ENCODE measurements at regions not wholly inside any gene's neighbourhood (a gene's known extent, or its start where the extent isn't known, plus 50 kb on each side); places are given as distances from the start of the nearest gene placed in this dataset.

DNA sequence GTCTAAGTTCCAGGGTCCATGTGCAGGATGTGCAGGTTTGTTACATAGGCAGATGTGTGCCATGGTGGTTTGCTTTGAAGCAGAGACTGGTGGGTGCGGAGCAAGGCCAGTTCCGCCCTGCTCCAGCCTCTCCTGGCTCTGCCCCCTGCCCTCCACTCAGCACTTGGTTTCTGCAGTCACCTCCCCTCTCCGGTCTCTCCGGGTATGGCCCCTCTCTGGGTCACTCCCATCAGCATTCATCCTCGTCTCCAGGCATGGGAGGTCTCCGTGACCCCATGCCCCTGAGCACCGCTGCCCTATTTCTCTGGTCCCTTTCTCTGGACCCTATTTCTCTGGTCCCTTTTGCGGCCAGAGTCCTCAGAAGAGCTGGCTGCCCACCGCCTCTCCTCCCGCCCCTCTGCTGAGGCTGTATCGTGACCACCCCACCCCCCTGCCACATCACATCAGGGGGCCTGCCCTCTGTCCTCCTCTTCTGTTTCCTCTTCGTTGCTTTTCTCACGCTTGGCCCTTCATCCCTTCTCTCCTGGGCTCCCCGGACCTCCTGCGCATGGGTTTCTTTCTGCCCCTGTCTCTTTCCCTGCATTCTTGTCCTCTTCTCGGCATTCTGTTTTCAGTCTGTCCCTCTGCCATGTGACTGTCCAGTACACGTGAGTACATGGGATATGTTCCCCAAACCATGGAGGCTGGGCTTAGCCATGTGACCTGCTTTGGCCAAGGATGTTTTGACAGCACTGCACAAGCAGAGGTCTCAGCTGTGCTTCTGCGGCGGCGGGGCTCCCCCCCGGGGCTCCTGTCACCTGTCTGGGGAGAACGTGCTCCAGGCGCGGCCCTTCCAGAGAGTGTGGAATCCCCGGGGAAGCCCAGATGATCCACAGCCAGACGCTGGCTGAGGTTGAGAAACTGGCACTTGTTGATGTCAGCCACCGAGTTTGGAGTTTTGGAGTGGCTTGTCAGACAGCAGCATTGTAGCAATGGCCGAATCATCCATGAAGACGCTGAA lies 54.4 kb upstream of the C1orf174 start:
- Histone ChIP-seq H3K79me2 (no peaks in the 10 kb centered on the region), H3K9me3 (ENCODE audit: control insufficient read depth, low read length) (no peaks in the 10 kb centered on the region), H3K9ac (no peak overlapping the region), H3K4me2 (ENCODE audit: low read length) (no peak overlapping the region), H3K36me3 (ENCODE audit: control insufficient read depth, insufficient read depth, low read length) (no peaks in the 10 kb centered on the region), H3K4me1 (no peaks in the 10 kb centered on the region), H3K27ac (no peak overlapping the region), H3K27me3 (ENCODE audit: control insufficient read depth, insufficient read depth, low read length) (peaks cover 5% of the 10 kb centered on the region), H3K4me3 (ENCODE audit: low read depth, low read length) (no peak overlapping the region), H2AFZ (no peak overlapping the region)
- TF ChIP-seq, protein P1, sequence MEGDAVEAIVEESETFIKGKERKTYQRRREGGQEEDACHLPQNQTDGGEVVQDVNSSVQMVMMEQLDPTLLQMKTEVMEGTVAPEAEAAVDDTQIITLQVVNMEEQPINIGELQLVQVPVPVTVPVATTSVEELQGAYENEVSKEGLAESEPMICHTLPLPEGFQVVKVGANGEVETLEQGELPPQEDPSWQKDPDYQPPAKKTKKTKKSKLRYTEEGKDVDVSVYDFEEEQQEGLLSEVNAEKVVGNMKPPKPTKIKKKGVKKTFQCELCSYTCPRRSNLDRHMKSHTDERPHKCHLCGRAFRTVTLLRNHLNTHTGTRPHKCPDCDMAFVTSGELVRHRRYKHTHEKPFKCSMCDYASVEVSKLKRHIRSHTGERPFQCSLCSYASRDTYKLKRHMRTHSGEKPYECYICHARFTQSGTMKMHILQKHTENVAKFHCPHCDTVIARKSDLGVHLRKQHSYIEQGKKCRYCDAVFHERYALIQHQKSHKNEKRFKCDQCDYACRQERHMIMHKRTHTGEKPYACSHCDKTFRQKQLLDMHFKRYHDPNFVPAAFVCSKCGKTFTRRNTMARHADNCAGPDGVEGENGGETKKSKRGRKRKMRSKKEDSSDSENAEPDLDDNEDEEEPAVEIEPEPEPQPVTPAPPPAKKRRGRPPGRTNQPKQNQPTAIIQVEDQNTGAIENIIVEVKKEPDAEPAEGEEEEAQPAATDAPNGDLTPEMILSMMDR (IDR thresholded peaks at IDR 0.05) = no peak

DNA sequence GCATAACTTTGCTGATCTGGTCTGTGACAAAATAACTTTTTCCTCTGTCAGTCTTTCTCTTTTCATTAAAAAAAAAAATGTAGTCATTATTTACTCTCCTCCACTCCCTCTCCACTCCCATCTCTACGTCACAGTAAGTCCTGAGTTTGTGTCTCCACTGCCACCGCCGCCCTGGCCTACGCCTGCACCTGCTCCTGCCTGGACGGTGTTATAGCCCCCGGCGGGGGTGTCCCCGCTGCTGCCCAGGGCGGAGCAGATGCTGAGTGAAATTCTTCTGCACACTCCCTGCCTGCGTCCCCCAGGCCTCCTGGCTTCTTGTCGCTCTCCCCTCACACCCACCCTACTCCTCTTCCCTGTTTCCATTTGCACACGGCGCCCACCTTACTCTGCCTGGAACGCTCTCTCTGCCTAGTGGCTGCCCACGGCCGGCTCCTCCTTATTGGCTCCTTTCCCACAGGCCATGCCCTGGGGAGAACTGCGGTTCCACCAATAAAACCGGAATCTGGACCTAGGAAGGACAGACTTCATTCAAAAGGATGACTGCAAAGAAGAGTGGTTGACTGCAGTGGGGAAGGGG lies 55.2 kb upstream of the C1orf174 start:
- Histone ChIP-seq H3K9ac (no peak overlapping the region), H3K27me3 (ENCODE audit: control insufficient read depth, insufficient read depth, low read length) (peaks cover 5% of the 10 kb centered on the region)

GRCh38 chr1:3956527-3957170 lies 56.6 kb upstream of the C1orf174 start:
- peaks cover 5% of the 10 kb centered on the region for H3K27me3 ChIP-seq (ENCODE audit: control insufficient read depth, insufficient read depth, low read length)
- no peak overlapping the region for H2AFZ ChIP-seq
- H3K27ac ChIP-seq = no peak overlapping the region
- H3K9ac ChIP-seq = no peak overlapping the region
- H3K36me3 ChIP-seq (ENCODE audit: control insufficient read depth, insufficient read depth, low read length) = no peaks in the 10 kb centered on the region
- no peak overlapping the region for H3K4me3 ChIP-seq (ENCODE audit: low read depth, low read length)
- TF ChIP-seq, protein P1 (IDR thresholded peaks at IDR 0.05) = no peak
- H3K4me1 ChIP-seq = no peaks in the 10 kb centered on the region
- H3K79me2 ChIP-seq = no peaks in the 10 kb centered on the region
- no peak overlapping the region for H3K4me2 ChIP-seq (ENCODE audit: low read length)
- no peaks in the 10 kb centered on the region for H3K9me3 ChIP-seq (ENCODE audit: control insufficient read depth, low read length)

More for the DNA sequence above, 55.2 kb upstream of the C1orf174 start:
- Histone ChIP-seq H3K36me3 (ENCODE audit: control insufficient read depth, insufficient read depth, low read length) (no peaks in the 10 kb centered on the region), H3K4me2 (ENCODE audit: low read length) (no peak overlapping the region), H3K4me3 (ENCODE audit: low read depth, low read length) (no peak overlapping the region), H3K4me1 (no peaks in the 10 kb centered on the region), H3K27ac (no peak overlapping the region), H3K9me3 (ENCODE audit: control insufficient read depth, low read length) (no peaks in the 10 kb centered on the region), H2AFZ (no peak overlapping the region), H3K79me2 (no peaks in the 10 kb centered on the region)
- TF ChIP-seq, protein P1 (IDR thresholded peaks at IDR 0.05) = no peak

- Histone ChIP-seq H3K9ac (no peak overlapping the region), H3K4me1 (no peaks in the 10 kb centered on the region), H3K9me3 (ENCODE audit: control insufficient read depth, low read length) (no peaks in the 10 kb centered on the region), H3K79me2 (no peaks in the 10 kb centered on the region), H3K36me3 (ENCODE audit: control insufficient read depth, insufficient read depth, low read length) (no peaks in the 10 kb centered on the region), H2AFZ (no peak overlapping the region), H3K27ac (no peak overlapping the region), H3K27me3 (ENCODE audit: control insufficient read depth, insufficient read depth, low read length) (peaks cover 5% of the 10 kb centered on the region), H3K4me3 (ENCODE audit: low read depth, low read length) (no peak overlapping the region), H3K4me2 (ENCODE audit: low read length) (no peak overlapping the region)
- TF ChIP-seq, protein P1 (IDR thresholded peaks at IDR 0.05) = no peak
These were observed 59.3 kb upstream of the C1orf174 start for GRCh38 chr1:3959361-3959760.

All from parathyroid adenoma (tissue), 2 donors.